HCT116 (cell line): ENCODE measurements at regions not wholly inside any gene's neighbourhood (a gene's known extent, or its start where the extent isn't known, plus 50 kb on each side); places are given as distances from the start of the nearest gene placed in this dataset.

ENCODE experiments used
- ATAC-seq: fragments of 200-7000 bp; cut with Tn5 transposase; 2 replicates; pipeline ENCODE4 v1.9.1; 2020; ENCODE audit warnings: mild to moderate bottlenecking, moderate library complexity
- BruUV-seq: library from RNA; stranded (reverse); fragments of 400-500 nt; replicated peaks from 2 replicates; lab custom pipeline; 2021; lab: Mats Ljungman, UMichigan
- CTCF ChIA-PET: fragments of 300-600 bp; sonication (Branson Sonifier 250); formaldehyde crosslinking; loops from one replicate; lab custom pipeline; 2021; ENCODE audit warnings: antibody characterized with exemption; lab: Charles Lee
- POLR2A ChIA-PET: fragments of 300-600, 350-600 bp; sonication (Branson Sonifier 250); formaldehyde crosslinking; loops from one replicate; lab custom pipeline; 2021; ENCODE audit warnings: antibody characterized with exemption; lab: Charles Lee
- RAD21 ChIA-PET, 2 experiments: fragments of 300-600 bp; sonication (Branson Sonifier 250); formaldehyde crosslinking; loops; one replicate each; lab custom pipeline; 2023; ENCODE audit warnings: low total read pairs in 2 of 2; ENCODE audit not compliant: uncharacterized antibody in 2 of 2, unreplicated experiment in 2 of 2, low non-redundant PET in 1 of 2; lab: Charles Lee
- DNase-seq: peaks from one replicate; pipeline ENCODE4 v3.0.0-alpha.2; 2010; ENCODE audit warnings: low read depth, low spot score
- H2AFZ ChIP-seq: fragments of 200-600 bp; shearing (Covaris generic), sonication (generic); 2 replicates; pipeline ENCODE4 v1.6.1; 2017; ENCODE audit warnings: low read depth, mixed run types, mixed read lengths, antibody characterized with exemption, low read length; ENCODE audit not compliant: poor library complexity, severe bottlenecking
- H3K27ac ChIP-seq: 2 replicates; pipeline ENCODE4 v1.5.1; 2012; ENCODE audit warnings: low read depth, low read length
- H3K27me3 ChIP-seq: fragments of 200-600 bp; sonication (generic); 2 replicates; pipeline ENCODE4 v1.6.1; 2016; ENCODE audit warnings: mixed run types, low read length, mixed read lengths; ENCODE audit not compliant: insufficient read depth
- H3K36me3 ChIP-seq, 2 experiments: fragments of 200-500 bp in 1 of 2; fragments of 200-600 bp in 1 of 2; sonication (Bioruptor generic) in 1 of 2; sonication (generic) in 1 of 2; 2 replicates each; pipeline versions ENCODE4 v1.5.1 to v1.6.1; 2014 to 2016; ENCODE audit warnings: low read length in 2 of 2, inconsistent platforms in 1 of 2, mixed read lengths in 1 of 2, mixed run types in 1 of 2; ENCODE audit not compliant: insufficient read depth in 2 of 2, control insufficient read depth in 1 of 2
- H3K4me1 ChIP-seq, 2 experiments: fragments of 200-600 bp in 1 of 2; sonication (generic) in 1 of 2; 2 replicates each; pipeline versions ENCODE4 v1.5.1 to v1.6.1; 2012 to 2017; ENCODE audit warnings: low read length in 2 of 2, inconsistent platforms in 1 of 2, mild to moderate bottlenecking in 1 of 2, mixed read lengths in 1 of 2, mixed run types in 1 of 2, moderate library complexity in 1 of 2; ENCODE audit not compliant: insufficient read depth in 2 of 2, control insufficient read depth in 1 of 2
- H3K4me2 ChIP-seq: fragments of 200-600 bp; sonication (generic); 2 replicates; pipeline ENCODE4 v1.6.1; 2017; ENCODE audit warnings: mixed run types, low read length, mixed read lengths
- H3K4me3 ChIP-seq, 2 experiments: fragments of 200-600 bp in 1 of 2; sonication (generic) in 1 of 2; replicated peaks in 1 of 2; 2 replicates each; pipeline ENCODE4 v1.5.1; 2011 to 2016; ENCODE audit warnings: low read length in 2 of 2, control low read depth in 1 of 2, low read depth in 1 of 2, mild to moderate bottlenecking in 1 of 2, mixed read lengths in 1 of 2, mixed run types in 1 of 2
- H3K79me2 ChIP-seq: fragments of 200-600 bp; sonication (generic); 2 replicates; pipeline ENCODE4 v1.6.1; 2017; ENCODE audit warnings: mild to moderate bottlenecking, mixed run types, low read length, moderate library complexity, mixed read lengths; ENCODE audit not compliant: insufficient read depth
- H3K9ac ChIP-seq: fragments of 200-600 bp; sonication (generic); 2 replicates; pipeline ENCODE4 v1.6.1; 2016; ENCODE audit warnings: low read length, mixed read lengths
- H3K9me2 ChIP-seq: fragments of 200-600 bp; sonication (generic), shearing (Covaris generic); 2 replicates; pipeline ENCODE4 v1.6.1; 2017; ENCODE audit warnings: mixed run types, mild to moderate bottlenecking, moderate library complexity; ENCODE audit not compliant: insufficient read depth
- H3K9me3 ChIP-seq, 2 experiments: fragments of 200-500 bp in 1 of 2; fragments of 200-600 bp in 1 of 2; sonication (Bioruptor generic) in 1 of 2; sonication (generic) in 1 of 2; 2 replicates each; pipeline ENCODE4 v1.6.1; 2014 to 2017; ENCODE audit warnings: low read length in 2 of 2, mixed read lengths in 2 of 2, inconsistent platforms in 1 of 2, low read depth in 1 of 2, mild to moderate bottlenecking in 1 of 2, mixed run types in 1 of 2, moderate library complexity in 1 of 2; ENCODE audit not compliant: control insufficient read depth in 1 of 2, insufficient read depth in 1 of 2
- H4K20me1 ChIP-seq: fragments of 200-600 bp; sonication (generic), shearing (Covaris generic); 2 replicates; pipeline ENCODE4 v1.6.1; 2017; ENCODE audit warnings: mixed run types, mild to moderate bottlenecking, moderate library complexity; ENCODE audit not compliant: insufficient read depth
- CBX3 ChIP-seq: IDR thresholded peaks from 2 replicates; pipeline ENCODE4 v1.6.1; 2012; ENCODE audit warnings: low read depth
- EGR1 ChIP-seq: IDR thresholded peaks from 2 replicates; pipeline ENCODE4 v1.6.1; 2012; ENCODE audit warnings: low read depth
- EZH2 ChIP-seq: fragments of 200-600 bp; sonication (generic); IDR thresholded peaks from 2 replicates; pipeline ENCODE4 v1.6.1; 2017; ENCODE audit warnings: antibody characterized with exemption, mixed run types
- FOSL1 ChIP-seq: IDR thresholded peaks from 2 replicates; pipeline ENCODE4 v1.6.1; 2012; ENCODE audit warnings: low read depth
- JUND ChIP-seq: IDR thresholded peaks from 2 replicates; pipeline ENCODE4 v1.6.1; 2012
- POLR2A ChIP-seq: IDR thresholded peaks from 2 replicates; pipeline ENCODE4 v1.7.0; 2011; ENCODE audit warnings: borderline replicate concordance; ENCODE audit not compliant: insufficient read depth, insufficient read length; ENCODE audit errors: extremely low read depth
- POLR2AphosphoS5 ChIP-seq: IDR thresholded peaks from 2 replicates; pipeline ENCODE4 v1.6.1; 2011; ENCODE audit warnings: mild to moderate bottlenecking, low read depth, low read length, moderate library complexity
- SIN3A ChIP-seq: IDR thresholded peaks from 2 replicates; pipeline ENCODE4 v1.6.1; 2012; ENCODE audit warnings: low read depth
- SRF ChIP-seq: IDR thresholded peaks from 2 replicates; pipeline ENCODE4 v1.6.1; 2012; ENCODE audit warnings: low read depth
- TCF7L2 ChIP-seq: IDR thresholded peaks from 2 replicates; pipeline ENCODE4 v1.7.0; 2011; ENCODE audit warnings: borderline replicate concordance, inconsistent platforms; ENCODE audit not compliant: insufficient read depth, insufficient read length; ENCODE audit errors: extremely low read depth
- YY1 ChIP-seq: IDR thresholded peaks from 2 replicates; pipeline ENCODE4 v1.6.1; 2011; ENCODE audit warnings: low read length, low read depth, moderate library complexity, mild to moderate bottlenecking; ENCODE audit not compliant: insufficient replicate concordance; ENCODE audit errors: extremely low read depth
- ZFX ChIP-seq: fragments of 450-650 bp; IDR thresholded peaks from 2 replicates; pipeline ENCODE4 v1.6.1; 2017
- ZNF274 ChIP-seq: fragments of 200-500 bp; sonication (Bioruptor generic); IDR thresholded peaks from 2 replicates; pipeline ENCODE4 v1.6.1; 2014; ENCODE audit warnings: mild to moderate bottlenecking, low read depth, low read length, inconsistent platforms
- intact Hi-C: fragments of 100-400 bp; cut with micrococcal nuclease; formaldehyde crosslinking; loops from 2 replicates; pipeline ENCODE4 v1.10.0; 2022
- TF ChIP-seq, protein P1 (sequence below): IDR thresholded peaks from 2 replicates; pipeline ENCODE4 v1.6.1; 2011; ENCODE audit warnings: mild to moderate bottlenecking, low read length, moderate library complexity; ENCODE audit not compliant: insufficient replicate concordance; ENCODE audit errors: extremely low read depth
- TF ChIP-seq, protein P2 (sequence below): IDR thresholded peaks from 2 replicates; pipeline ENCODE4 v1.6.1; 2012; ENCODE audit warnings: low read depth
- TF ChIP-seq, protein P3 (sequence below), 3 experiments: fragments of 200-600 bp in 1 of 3; sonication (generic) in 1 of 3; IDR thresholded peaks in 2 of 3; conservative IDR thresholded peaks in 1 of 3; 2 replicates each; pipeline ENCODE4 v1.5.1; 2012 to 2017; ENCODE audit warnings: low read depth in 2 of 3, low read length in 2 of 3, antibody characterized with exemption in 1 of 3, borderline replicate concordance in 1 of 3, control low read depth in 1 of 3, mild to moderate bottlenecking in 1 of 3, mixed read lengths in 1 of 3, mixed run types in 1 of 3, moderate library complexity in 1 of 3; ENCODE audit not compliant: insufficient read depth in 1 of 3
- TF ChIP-seq, protein P4 (sequence below): IDR thresholded peaks from 2 replicates; pipeline ENCODE4 v1.6.1; 2012
- TF ChIP-seq, protein P5 (sequence below): IDR thresholded peaks from 2 replicates; pipeline ENCODE4 v1.6.1; 2012

DNA sequence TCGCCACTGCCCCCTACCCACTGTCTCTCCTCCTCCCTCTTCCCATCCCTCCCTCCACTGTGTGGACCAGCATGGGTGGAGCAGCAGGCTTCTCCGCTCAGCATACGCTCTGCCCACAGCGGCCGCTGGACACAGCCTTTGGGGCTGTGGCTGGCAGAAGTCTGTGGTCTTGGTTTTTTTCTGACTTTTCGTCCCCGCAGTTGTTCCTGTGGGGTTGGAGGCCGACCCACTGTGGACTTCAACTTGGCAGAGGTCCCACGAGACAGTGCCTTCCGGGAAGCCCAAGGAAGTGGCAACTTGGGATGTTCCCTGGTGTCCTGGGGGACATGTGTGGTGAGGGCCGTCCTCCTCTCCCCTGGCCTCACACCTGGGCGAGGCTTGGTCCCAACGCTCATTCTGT is 162.5 kb upstream of the C1orf174 start:
- RAD21 ChIA-PET, result no interaction called here
- intact Hi-C loops, result no loop called here
- Histone ChIP-seq H3K27ac (no peak overlapping the region), H3K4me3 (no peak overlapping the region), H3K9ac (no peak overlapping the region), H3K27me3 (no peaks in the 10 kb centered on the region), H3K9me2 (no peaks in the 10 kb centered on the region), H4K20me1 (no peaks in the 10 kb centered on the region), H2AFZ (no peak overlapping the region), H3K4me1 (no peaks in the 10 kb centered on the region), H3K79me2 (no peaks in the 10 kb centered on the region), H3K9me3 (no peaks in the 10 kb centered on the region; a peak in 1 of 4 replicates), H3K4me2 (no peak overlapping the region), H3K36me3 (no peaks in the 10 kb centered on the region)
- DNase-seq (no peak), ATAC-seq (no peak)
- no TSS peak for BruUV-seq
- POLR2A ChIA-PET, result no interaction called here
- CTCF ChIA-PET, result no interaction called here
- TF ChIP-seq POLR2A, result no peak
- no peak for TF ChIP-seq POLR2AphosphoS5
- TF ChIP-seq SIN3A, result no peak
- TF ChIP-seq ZNF274, result no peak
- TF ChIP-seq, protein P1, sequence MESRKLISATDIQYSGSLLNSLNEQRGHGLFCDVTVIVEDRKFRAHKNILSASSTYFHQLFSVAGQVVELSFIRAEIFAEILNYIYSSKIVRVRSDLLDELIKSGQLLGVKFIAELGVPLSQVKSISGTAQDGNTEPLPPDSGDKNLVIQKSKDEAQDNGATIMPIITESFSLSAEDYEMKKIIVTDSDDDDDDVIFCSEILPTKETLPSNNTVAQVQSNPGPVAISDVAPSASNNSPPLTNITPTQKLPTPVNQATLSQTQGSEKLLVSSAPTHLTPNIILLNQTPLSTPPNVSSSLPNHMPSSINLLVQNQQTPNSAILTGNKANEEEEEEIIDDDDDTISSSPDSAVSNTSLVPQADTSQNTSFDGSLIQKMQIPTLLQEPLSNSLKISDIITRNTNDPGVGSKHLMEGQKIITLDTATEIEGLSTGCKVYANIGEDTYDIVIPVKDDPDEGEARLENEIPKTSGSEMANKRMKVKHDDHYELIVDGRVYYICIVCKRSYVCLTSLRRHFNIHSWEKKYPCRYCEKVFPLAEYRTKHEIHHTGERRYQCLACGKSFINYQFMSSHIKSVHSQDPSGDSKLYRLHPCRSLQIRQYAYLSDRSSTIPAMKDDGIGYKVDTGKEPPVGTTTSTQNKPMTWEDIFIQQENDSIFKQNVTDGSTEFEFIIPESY, result no peak
- TF ChIP-seq SRF, result no peak
- no peak for TF ChIP-seq CBX3
- no peak for TF ChIP-seq YY1
- TF ChIP-seq TCF7L2, result no peak
- TF ChIP-seq JUND, result no peak
- TF ChIP-seq, protein P2, sequence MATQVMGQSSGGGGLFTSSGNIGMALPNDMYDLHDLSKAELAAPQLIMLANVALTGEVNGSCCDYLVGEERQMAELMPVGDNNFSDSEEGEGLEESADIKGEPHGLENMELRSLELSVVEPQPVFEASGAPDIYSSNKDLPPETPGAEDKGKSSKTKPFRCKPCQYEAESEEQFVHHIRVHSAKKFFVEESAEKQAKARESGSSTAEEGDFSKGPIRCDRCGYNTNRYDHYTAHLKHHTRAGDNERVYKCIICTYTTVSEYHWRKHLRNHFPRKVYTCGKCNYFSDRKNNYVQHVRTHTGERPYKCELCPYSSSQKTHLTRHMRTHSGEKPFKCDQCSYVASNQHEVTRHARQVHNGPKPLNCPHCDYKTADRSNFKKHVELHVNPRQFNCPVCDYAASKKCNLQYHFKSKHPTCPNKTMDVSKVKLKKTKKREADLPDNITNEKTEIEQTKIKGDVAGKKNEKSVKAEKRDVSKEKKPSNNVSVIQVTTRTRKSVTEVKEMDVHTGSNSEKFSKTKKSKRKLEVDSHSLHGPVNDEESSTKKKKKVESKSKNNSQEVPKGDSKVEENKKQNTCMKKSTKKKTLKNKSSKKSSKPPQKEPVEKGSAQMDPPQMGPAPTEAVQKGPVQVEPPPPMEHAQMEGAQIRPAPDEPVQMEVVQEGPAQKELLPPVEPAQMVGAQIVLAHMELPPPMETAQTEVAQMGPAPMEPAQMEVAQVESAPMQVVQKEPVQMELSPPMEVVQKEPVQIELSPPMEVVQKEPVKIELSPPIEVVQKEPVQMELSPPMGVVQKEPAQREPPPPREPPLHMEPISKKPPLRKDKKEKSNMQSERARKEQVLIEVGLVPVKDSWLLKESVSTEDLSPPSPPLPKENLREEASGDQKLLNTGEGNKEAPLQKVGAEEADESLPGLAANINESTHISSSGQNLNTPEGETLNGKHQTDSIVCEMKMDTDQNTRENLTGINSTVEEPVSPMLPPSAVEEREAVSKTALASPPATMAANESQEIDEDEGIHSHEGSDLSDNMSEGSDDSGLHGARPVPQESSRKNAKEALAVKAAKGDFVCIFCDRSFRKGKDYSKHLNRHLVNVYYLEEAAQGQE, result no peak
- TF ChIP-seq ZFX, result no peak
- TF ChIP-seq, protein P3, sequence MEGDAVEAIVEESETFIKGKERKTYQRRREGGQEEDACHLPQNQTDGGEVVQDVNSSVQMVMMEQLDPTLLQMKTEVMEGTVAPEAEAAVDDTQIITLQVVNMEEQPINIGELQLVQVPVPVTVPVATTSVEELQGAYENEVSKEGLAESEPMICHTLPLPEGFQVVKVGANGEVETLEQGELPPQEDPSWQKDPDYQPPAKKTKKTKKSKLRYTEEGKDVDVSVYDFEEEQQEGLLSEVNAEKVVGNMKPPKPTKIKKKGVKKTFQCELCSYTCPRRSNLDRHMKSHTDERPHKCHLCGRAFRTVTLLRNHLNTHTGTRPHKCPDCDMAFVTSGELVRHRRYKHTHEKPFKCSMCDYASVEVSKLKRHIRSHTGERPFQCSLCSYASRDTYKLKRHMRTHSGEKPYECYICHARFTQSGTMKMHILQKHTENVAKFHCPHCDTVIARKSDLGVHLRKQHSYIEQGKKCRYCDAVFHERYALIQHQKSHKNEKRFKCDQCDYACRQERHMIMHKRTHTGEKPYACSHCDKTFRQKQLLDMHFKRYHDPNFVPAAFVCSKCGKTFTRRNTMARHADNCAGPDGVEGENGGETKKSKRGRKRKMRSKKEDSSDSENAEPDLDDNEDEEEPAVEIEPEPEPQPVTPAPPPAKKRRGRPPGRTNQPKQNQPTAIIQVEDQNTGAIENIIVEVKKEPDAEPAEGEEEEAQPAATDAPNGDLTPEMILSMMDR (IDR thresholded peaks at IDR 0.05 in 2 of 3, conservative IDR thresholded peaks at IDR 0.05 in 1 of 3; ENCODE audit: borderline replicate concordance in 1 of 3, insufficient read depth in 1 of 3, low read depth in 2 of 3, low read length in 2 of 3), result no peak
- TF ChIP-seq EGR1, result no peak
- TF ChIP-seq, protein P4, sequence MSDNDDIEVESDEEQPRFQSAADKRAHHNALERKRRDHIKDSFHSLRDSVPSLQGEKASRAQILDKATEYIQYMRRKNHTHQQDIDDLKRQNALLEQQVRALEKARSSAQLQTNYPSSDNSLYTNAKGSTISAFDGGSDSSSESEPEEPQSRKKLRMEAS, result no peak
- TF ChIP-seq, protein P5, sequence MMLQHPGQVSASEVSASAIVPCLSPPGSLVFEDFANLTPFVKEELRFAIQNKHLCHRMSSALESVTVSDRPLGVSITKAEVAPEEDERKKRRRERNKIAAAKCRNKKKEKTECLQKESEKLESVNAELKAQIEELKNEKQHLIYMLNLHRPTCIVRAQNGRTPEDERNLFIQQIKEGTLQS, result no peak
- TF ChIP-seq FOSL1, result no peak
- no peak for TF ChIP-seq EZH2
